ENCODE measurements at regions not wholly inside any gene's neighbourhood (a gene's known extent, or its start where the extent isn't known, plus 50 kb on each side); places are given as distances from the start of the nearest gene placed in this dataset.

DNA sequence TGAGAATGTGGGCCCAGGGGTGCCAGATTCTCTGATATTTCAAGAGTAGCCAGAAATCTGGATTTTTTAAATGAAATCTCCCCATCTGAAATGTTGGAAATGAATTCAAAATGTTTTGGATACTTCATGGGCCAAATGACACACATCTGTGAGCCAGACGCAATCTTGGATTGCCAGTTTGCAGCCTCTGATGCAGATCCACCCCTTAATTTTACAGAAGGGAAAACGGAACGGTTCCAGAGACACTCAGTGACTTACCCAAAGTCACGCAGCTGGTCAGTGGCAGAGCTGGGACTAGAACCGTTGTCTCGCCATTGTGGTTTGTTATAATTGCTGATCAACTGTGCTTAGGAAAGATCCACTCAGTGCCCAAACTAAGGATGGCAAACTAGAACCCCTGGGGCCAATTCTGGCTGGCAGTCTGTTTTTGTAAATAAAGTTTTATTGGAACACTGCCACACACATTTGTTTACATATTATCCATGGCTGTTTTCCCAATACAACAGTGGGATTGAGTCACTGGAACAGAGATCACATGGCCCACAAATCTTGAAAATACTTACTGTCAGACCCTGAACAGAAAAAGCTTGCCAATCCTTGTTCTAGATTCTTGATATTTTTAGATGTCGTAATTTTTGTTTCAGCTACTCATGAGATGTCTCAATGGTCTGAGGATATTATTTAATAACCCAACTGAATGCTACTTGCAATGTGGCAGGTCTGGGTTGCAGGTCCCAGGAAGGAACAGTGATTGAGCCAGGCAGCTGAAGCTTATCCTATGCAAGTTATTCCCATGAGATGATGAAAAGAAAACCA is 143.8 kb downstream of the AXIN2 start:
- POLR2A ChIA-PET (ENCODE audit: low non-redundant PET) = no interaction called here
- TF ChIP-seq, protein P1, sequence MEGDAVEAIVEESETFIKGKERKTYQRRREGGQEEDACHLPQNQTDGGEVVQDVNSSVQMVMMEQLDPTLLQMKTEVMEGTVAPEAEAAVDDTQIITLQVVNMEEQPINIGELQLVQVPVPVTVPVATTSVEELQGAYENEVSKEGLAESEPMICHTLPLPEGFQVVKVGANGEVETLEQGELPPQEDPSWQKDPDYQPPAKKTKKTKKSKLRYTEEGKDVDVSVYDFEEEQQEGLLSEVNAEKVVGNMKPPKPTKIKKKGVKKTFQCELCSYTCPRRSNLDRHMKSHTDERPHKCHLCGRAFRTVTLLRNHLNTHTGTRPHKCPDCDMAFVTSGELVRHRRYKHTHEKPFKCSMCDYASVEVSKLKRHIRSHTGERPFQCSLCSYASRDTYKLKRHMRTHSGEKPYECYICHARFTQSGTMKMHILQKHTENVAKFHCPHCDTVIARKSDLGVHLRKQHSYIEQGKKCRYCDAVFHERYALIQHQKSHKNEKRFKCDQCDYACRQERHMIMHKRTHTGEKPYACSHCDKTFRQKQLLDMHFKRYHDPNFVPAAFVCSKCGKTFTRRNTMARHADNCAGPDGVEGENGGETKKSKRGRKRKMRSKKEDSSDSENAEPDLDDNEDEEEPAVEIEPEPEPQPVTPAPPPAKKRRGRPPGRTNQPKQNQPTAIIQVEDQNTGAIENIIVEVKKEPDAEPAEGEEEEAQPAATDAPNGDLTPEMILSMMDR (conservative IDR thresholded peaks at IDR 0.05; ENCODE audit: low read depth) = no peak
- no peak overlapping the region for H3K27ac ChIP-seq
- DNase-seq (ENCODE audit: low spot score) = no peak
- CTCF ChIA-PET = no interaction called here

DNA sequence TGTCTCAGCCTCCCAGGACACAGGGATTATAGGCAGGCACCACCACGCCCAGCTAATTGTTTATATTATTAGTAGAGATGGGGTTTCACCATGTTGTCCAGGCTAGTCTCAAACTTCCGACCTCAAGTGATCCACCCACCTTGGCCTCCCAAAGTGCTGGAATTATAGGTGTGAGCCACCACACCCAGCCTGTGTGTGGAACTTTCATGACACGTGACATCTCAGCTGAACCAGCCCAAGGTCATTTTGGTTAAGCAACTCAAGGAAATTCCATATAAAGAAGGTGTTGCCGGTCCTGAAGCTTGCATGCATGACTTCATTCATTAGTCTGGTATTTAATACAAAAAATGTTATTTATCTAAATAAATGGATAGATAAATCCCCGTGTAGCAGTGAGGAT is 145.5 kb downstream of the AXIN2 start:
- H3K27ac ChIP-seq = no peak overlapping the region
- TF ChIP-seq, protein P1 (conservative IDR thresholded peaks at IDR 0.05; ENCODE audit: low read depth) = no peak
- ChIA-PET CTCF (no interaction called here), POLR2A (ENCODE audit: low non-redundant PET) (no interaction called here)
- DNase-seq (ENCODE audit: low spot score) = no peak

- H3K27ac ChIP-seq = no peak overlapping the region
- ChIA-PET CTCF (interaction anchor here (0.7 to 0.8 kb wide), 2 partner anchors 14 to 46 kb away, joined by 3 to 4 read pairs; no protein-coding TSS in a partner anchor), POLR2A (ENCODE audit: low non-redundant PET) (no interaction called here)
- TF ChIP-seq, protein P1 (conservative IDR thresholded peaks at IDR 0.05; ENCODE audit: low read depth) = no peak
- no peak for DNase-seq (ENCODE audit: low spot score)
Observed at GRCh38 chr17:65413390-65413789, 148.1 kb downstream of the AXIN2 start.

GRCh38 chr17:65409381-65409780 is 152.1 kb downstream of the AXIN2 start:
- ChIA-PET CTCF (no interaction called here), POLR2A (ENCODE audit: low non-redundant PET) (no interaction called here)
- H3K27ac ChIP-seq = no peak overlapping the region
- DNase-seq (ENCODE audit: low spot score) = no peak
- TF ChIP-seq, protein P1 (conservative IDR thresholded peaks at IDR 0.05; ENCODE audit: low read depth) = no peak

DNA sequence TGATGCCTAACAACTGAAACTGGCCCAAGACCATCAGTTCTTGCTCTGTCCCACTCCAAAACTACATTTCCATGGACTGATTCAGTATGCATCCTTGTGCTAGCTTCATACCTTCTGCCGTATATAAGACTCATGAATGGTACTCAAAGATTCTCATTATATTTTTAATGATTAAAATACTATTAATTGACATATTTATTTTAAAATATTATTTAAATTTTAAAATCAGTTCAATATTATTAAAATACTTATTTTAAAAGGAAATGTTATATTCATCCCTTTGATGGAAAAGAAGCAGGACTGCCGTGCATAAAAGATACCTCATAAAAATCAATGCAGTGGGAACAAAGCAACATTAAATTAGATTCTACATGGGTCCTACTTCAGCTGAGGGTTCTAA is 153.4 kb downstream of the AXIN2 start:
- ChIA-PET CTCF (no interaction called here), POLR2A (ENCODE audit: low non-redundant PET) (no interaction called here)
- no peak for DNase-seq (ENCODE audit: low spot score)
- TF ChIP-seq, protein P1 (conservative IDR thresholded peaks at IDR 0.05; ENCODE audit: low read depth) = no peak
- no peak overlapping the region for H3K27ac ChIP-seq

- no peak for DNase-seq (ENCODE audit: low spot score)
- CTCF ChIA-PET = interaction anchor here (0.6 kb wide), 1 partner anchor 61 kb away, joined by 5 read pairs; no protein-coding TSS in a partner anchor
- H3K27ac ChIP-seq = no peak overlapping the region
- POLR2A ChIA-PET (ENCODE audit: low non-redundant PET) = no interaction called here
- TF ChIP-seq, protein P1 (conservative IDR thresholded peaks at IDR 0.05; ENCODE audit: low read depth) = no peak
Observed at GRCh38 chr17:65407017-65407416, 154.4 kb downstream of the AXIN2 start.

Data from RWPE1 (cell line).